ENCODE measurements at regions not wholly inside any gene's neighbourhood (a gene's known extent, or its start where the extent isn't known, plus 50 kb on each side); places are given as distances from the start of the nearest gene placed in this dataset.
"Not testable (repeated sequence)": the region's sequence is repeated elsewhere in the genome, so short reads cannot be mapped to it uniquely, and the experiment has no call there.

DNA sequence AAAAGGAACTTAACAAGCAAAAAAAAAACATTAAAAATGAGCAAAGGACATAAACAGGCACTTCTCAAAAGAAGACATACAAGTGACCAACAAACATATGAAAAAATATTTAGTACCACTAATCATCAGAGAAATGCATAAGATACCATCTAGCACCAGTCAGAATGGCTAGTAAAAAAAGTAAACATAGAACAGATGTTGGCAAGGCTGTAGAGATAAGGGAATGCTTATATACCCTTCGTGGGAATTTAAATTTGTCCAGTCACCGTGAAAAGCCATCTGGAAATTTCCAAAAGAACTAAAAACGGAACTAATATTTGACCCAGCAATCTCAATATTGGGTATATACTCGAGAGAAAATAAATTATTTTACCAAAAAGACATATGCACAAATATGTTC is 1751.3 kb upstream of the LRRTM1 start:
- no peak for TF ChIP-seq CTCF (IDR thresholded peaks at IDR 0.05; ENCODE audit: low read depth, low read length)
- H3K4me3 ChIP-seq (ENCODE audit: low read depth, low read length) = no peak overlapping the region
- in situ Hi-C loops (cut with HindIII; ENCODE audit: low sequenced_read_pairs) = no loop called here
- DNase-seq (ENCODE audit: low read depth, low spot score) = no peak

DNA sequence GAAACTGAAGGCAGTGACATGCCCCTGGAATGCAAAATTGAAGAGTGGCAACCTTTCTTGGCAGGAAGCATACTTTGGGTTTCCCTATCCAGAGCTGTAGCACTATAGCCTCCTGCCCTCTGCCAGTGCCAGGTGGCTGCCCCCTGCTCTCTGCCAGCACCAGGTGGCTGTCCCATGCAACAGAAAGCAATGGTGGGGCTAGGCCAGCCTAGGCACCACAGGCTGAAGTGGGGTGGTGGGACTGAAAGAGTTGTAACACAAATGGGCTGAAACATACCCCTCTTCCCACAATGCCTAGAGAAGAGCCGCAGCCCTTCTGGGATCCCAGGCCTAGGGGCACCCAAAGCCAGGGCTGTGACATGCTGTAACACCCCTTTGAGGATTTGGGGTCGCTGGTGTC is 1739.3 kb upstream of the LRRTM1 start:
- in situ Hi-C loops (cut with HindIII; ENCODE audit: low sequenced_read_pairs) = no loop called here

DNA sequence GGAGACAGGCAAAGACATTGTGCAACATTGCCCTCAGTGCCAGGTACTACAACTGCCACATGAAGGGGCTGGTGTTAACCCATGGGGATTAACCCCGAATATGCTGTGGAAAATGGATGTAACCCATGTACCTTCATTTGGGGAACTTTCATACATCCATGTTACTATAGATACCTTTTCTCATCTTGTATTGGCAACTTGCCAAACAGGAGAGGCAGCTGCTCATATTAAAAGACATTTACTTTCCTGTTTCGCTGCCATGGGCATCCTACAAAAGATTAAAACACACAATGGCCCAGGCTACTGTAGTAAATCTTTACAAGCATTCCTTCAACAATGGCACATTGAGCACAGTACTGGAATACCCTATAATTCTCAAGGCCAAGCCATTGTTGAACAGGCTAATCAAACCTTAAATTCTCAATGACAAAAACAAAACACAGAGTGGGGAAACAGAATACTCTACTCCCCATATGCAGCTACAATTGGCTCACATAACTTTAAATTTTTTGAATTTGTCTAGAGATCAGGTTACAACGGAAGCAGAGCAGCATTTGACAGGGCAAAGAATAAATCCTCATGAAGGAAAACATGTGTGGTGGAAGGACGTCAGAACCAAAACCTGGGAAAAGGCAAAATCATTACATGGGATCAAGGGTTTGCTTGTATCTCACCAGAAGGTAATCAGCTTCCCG is 1723.5 kb upstream of the LRRTM1 start:
- TF ChIP-seq CTCF (IDR thresholded peaks at IDR 0.05; ENCODE audit: low read depth, low read length) = no peak
- no peak for DNase-seq (ENCODE audit: low read depth, low spot score)
- no peak overlapping the region for H3K4me3 ChIP-seq (ENCODE audit: low read depth, low read length)
- in situ Hi-C loops (cut with HindIII; ENCODE audit: low sequenced_read_pairs) = no loop called here

More for the DNA sequence above, 1739.3 kb upstream of the LRRTM1 start:
- H3K4me3 ChIP-seq (ENCODE audit: low read depth, low read length) = no peak overlapping the region
- no peak for TF ChIP-seq CTCF (IDR thresholded peaks at IDR 0.05; ENCODE audit: low read depth, low read length)
- DNase-seq (ENCODE audit: low read depth, low spot score) = no peak

- in situ Hi-C loops (cut with HindIII; ENCODE audit: low sequenced_read_pairs) = no loop called here
- H3K4me3 ChIP-seq (ENCODE audit: low read depth, low read length) = no peak overlapping the region
- no peak for TF ChIP-seq CTCF (IDR thresholded peaks at IDR 0.05; ENCODE audit: low read depth, low read length)
- no peak for DNase-seq (ENCODE audit: low read depth, low spot score)
Measured at GRCh38 chr2:82023710-82024109, 1719.2 kb upstream of the LRRTM1 start.

DNA sequence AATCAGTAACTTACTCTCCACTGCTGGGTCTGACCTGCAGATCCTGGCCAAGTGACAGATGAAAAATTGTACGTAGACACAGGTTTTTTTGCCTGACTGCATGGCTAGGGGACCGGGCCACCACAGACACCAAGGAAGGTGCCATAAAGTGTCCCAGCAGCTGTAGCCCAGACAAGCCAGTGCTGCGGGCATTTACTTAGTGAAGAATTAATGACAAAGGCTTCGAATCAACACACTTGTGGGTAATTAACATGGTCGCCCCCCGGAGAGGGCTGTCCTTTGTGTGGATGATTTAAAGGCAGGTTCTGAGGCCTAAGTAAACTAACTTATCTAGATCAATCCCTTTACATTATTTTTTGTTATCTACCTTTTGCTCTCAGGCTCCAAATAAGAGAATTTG is 1709.1 kb upstream of the LRRTM1 start:
- in situ Hi-C loops (cut with HindIII; ENCODE audit: low sequenced_read_pairs) = no loop called here
- DNase-seq (ENCODE audit: low read depth, low spot score) = no peak
- no peak for TF ChIP-seq CTCF (IDR thresholded peaks at IDR 0.05; ENCODE audit: low read depth, low read length)
- H3K4me3 ChIP-seq (ENCODE audit: low read depth, low read length) = no peak overlapping the region

GRCh38 chr2:82007071-82007664 is 1702.6 kb upstream of the LRRTM1 start:
- TF ChIP-seq CTCF (IDR thresholded peaks at IDR 0.05; ENCODE audit: low read depth, low read length) = no peak
- no peak for DNase-seq (ENCODE audit: low read depth, low spot score)
- no peak overlapping the region for H3K4me3 ChIP-seq (ENCODE audit: low read depth, low read length)
- in situ Hi-C loops (cut with HindIII; ENCODE audit: low sequenced_read_pairs) = no loop called here

DNA sequence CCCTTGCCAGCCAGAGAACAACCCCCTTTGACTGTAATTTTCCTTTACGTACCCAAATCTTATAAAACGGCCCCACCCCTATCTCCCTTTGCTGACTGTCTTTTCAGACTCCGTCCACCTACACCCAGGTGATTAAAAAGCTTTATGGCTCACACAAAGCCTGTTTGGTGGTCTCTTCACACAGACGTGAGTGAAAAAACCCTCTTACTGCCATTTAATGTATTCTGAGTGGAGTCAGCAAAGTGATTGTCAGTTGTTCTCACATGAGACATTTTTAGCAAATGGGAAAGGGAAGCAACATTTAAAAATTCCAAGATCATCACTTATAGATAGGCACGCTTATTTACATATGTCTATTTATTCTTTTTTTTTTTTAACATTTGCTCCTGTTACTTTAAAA is 1701.3 kb upstream of the LRRTM1 start:
- H3K4me3 ChIP-seq (ENCODE audit: low read depth, low read length); in situ Hi-C loops (cut with HindIII; ENCODE audit: low sequenced_read_pairs); DNase-seq (ENCODE audit: low read depth, low spot score): not testable (repeated sequence)

All from astrocyte of the spinal cord (primary cell).